Hematopoietic multipotent progenitor cell (in vitro differentiated cells): ENCODE measurements at regions not wholly inside any gene's neighbourhood (a gene's known extent, or its start where the extent isn't known, plus 50 kb on each side); places are given as distances from the start of the nearest gene placed in this dataset. TPM values are rescaled to one million over a fixed set of nuclear protein-coding genes. Genes with fewer than 3 reads are reported as not detected.

Experiments
- small RNA-seq: library from RNA; depleted of rRNA; stranded (forward); fragments of <200 nt; gene quantifications from one replicate; pipeline ENCODE3, GENCODE V24; 2012

Small RNA genes lying in the stretch of these regions (small RNA-seq; reads per million reads assigned to genes)
- gene RNA5SP49 = not detected
